Caco-2 (cell line): ENCODE measurements at regions not wholly inside any gene's neighbourhood (a gene's known extent, or its start where the extent isn't known, plus 50 kb on each side); places are given as distances from the start of the nearest gene placed in this dataset.

ENCODE experiments used
- BruUV-seq: library from RNA; stranded (reverse); fragments of 400-500 nt; replicated peaks from 2 replicates; lab custom pipeline; 2021; lab: Mats Ljungman, UMichigan
- CTCF ChIA-PET: fragments of 300-600 bp; sonication (Branson Sonifier 250); formaldehyde crosslinking; loops from one replicate; lab custom pipeline; 2022; ENCODE audit warnings: antibody characterized with exemption; lab: Charles Lee
- POLR2A ChIA-PET: fragments of 300-600 bp; sonication (Branson Sonifier 250); formaldehyde crosslinking; loops from one replicate; lab custom pipeline; 2022; ENCODE audit warnings: antibody characterized with exemption; lab: Charles Lee
- DNase-seq, 2 experiments: peaks; one replicate each; pipeline versions ENCODE4 v3.0.0 to v3.0.0-alpha.2; 2020 to 2022
- H3K27me3 ChIP-seq: replicated peaks from 2 replicates; pipeline ENCODE4 v1.6.0; 2011; ENCODE audit warnings: low read length; ENCODE audit not compliant: control insufficient read depth, insufficient read depth
- H3K36me3 ChIP-seq: 2 replicates; pipeline ENCODE4 v1.5.1; 2011; ENCODE audit warnings: low read length; ENCODE audit not compliant: control insufficient read depth, insufficient read depth
- H3K4me1 ChIP-seq: fragments of 250-450 bp; sonication (Bioruptor Pico); 2 replicates; pipeline ENCODE4 v1.5.1; 2020; ENCODE audit warnings: mild to moderate bottlenecking
- H3K4me3 ChIP-seq: 2 replicates; pipeline ENCODE4 v1.5.1; 2011; ENCODE audit warnings: low read depth, mild to moderate bottlenecking, control low read depth, low read length
- H3K9me3 ChIP-seq: fragments of 250-450 bp; sonication (Bioruptor Pico); 2 replicates; pipeline ENCODE4 v1.5.1; 2020; ENCODE audit warnings: mild to moderate bottlenecking, moderate library complexity
- H3K27ac Mint-ChIP-seq: one replicate; pipeline ENCODE4 v1.8.0; 2022; ENCODE audit warnings: mixed read lengths; ENCODE audit not compliant: unreplicated experiment
- H3K27me3 Mint-ChIP-seq: one replicate; pipeline ENCODE4 v1.8.0; 2022; ENCODE audit warnings: mixed read lengths; ENCODE audit not compliant: insufficient read depth, unreplicated experiment
- H3K36me3 Mint-ChIP-seq: one replicate; pipeline ENCODE4 v1.8.0; 2022; ENCODE audit warnings: mild to moderate bottlenecking, mixed read lengths; ENCODE audit not compliant: insufficient read depth, unreplicated experiment
- H3K4me1 Mint-ChIP-seq: one replicate; pipeline ENCODE4 v1.8.0; 2022; ENCODE audit warnings: low read depth, mixed read lengths; ENCODE audit not compliant: unreplicated experiment
- H3K4me3 Mint-ChIP-seq: one replicate; pipeline ENCODE4 v1.8.0; 2022; ENCODE audit warnings: mild to moderate bottlenecking, moderate library complexity, mixed read lengths; ENCODE audit not compliant: unreplicated experiment
- H3K9me3 Mint-ChIP-seq: one replicate; pipeline ENCODE4 v1.8.0; 2022; ENCODE audit warnings: mixed read lengths; ENCODE audit not compliant: unreplicated experiment
- CTCF ChIP-seq, 2 experiments: fragments of 200-600 bp in 1 of 2; IDR thresholded peaks; 1 replicate in 1 of 2; 2 replicates in 1 of 2; pipeline versions ENCODE4 v1.5.1 to v1.8.0; 2011 to 2022; ENCODE audit warnings: antibody characterized with exemption in 1 of 2, control low read depth in 1 of 2, inconsistent platforms in 1 of 2, low read depth in 1 of 2, low read length in 1 of 2, mild to moderate bottlenecking in 1 of 2, moderate library complexity in 1 of 2; ENCODE audit not compliant: insufficient read depth in 1 of 2, severe bottlenecking in 1 of 2, unreplicated experiment in 1 of 2
- intact Hi-C: fragments of 100-400 bp; cut with micrococcal nuclease; formaldehyde crosslinking; loops from one replicate; pipeline ENCODE4 v1.10.0; 2022; ENCODE audit not compliant: unreplicated experiment

- Mint-ChIP-seq H3K27ac (no peak overlapping the region), H3K4me1 (no peaks in the 10 kb centered on the region), H3K27me3 (no peaks in the 10 kb centered on the region), H3K4me3 (no peak overlapping the region), H3K36me3 (no peaks in the 10 kb centered on the region), H3K9me3 (peaks cover 15% of the 10 kb centered on the region)
- Histone ChIP-seq H3K9me3 (no peaks in the 10 kb centered on the region), H3K27me3 (no peaks in the 10 kb centered on the region), H3K4me3 (no peak overlapping the region), H3K4me1 (no peaks in the 10 kb centered on the region), H3K36me3 (no peaks in the 10 kb centered on the region)
- intact Hi-C loops: no loop called here
- ChIA-PET CTCF (no interaction called here), POLR2A (no interaction called here)
- DNase-seq: no peak
- TF ChIP-seq CTCF (IDR thresholded peaks at IDR 0.05; ENCODE audit: insufficient read depth in 1 of 2, low read depth in 1 of 2, low read length in 1 of 2, severe bottlenecking in 1 of 2, unreplicated experiment in 1 of 2): no peak
- BruUV-seq: no TSS peak
These were observed 139.6 kb upstream of the WNT4 start for GRCh38 chr1:22282364-22282995.

DNA sequence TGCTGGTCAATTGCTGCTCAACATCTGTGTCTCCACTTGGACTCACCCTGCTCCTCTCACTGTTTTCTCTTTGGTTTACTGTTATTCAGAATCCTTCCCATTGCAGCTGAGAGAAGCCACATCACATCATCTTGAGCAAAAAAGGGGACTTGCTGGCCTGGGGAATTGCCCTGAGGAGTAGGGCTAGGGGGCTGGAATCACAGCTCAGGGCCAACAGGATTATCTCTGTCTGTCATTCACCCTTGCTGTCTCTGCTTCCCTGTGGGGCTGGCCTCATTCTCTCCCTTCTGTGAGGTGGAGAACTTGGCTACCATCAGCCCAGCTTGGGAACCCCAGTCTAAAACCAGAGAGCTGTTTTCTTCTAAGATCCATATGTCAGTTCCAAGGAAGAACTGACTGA, 140.7 kb upstream of the WNT4 start:
- H3K4me1 Mint-ChIP-seq: no peaks in the 10 kb centered on the region
- CTCF ChIA-PET: interaction anchor here (1.0 kb wide), 1 partner anchor 259 kb away, joined by 3 read pairs; no protein-coding TSS in a partner anchor
- no peaks in the 10 kb centered on the region for H3K27me3 Mint-ChIP-seq

DNA sequence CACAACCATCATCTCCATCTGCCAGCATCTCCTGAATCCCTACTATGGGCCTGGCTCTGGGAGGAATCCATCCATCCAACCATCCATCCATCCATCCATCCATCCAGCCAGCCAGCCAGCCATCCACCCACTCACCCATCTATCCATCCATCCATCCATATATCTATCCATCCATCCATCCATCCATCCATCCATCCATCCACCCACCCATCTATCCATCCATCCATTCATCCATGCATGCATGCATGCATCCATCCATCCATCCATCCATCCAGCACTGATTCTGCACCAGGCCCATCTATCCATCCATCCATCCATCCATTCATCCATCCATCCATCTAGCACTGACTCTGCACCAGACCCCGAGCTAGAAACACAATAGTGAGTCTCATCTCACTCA, 141.3 kb upstream of the WNT4 start:
- intact Hi-C loops: no loop called here
- Histone ChIP-seq H3K4me1 (no peaks in the 10 kb centered on the region), H3K9me3 (no peaks in the 10 kb centered on the region), H3K4me3 (no peak overlapping the region), H3K27me3 (no peaks in the 10 kb centered on the region), H3K36me3 (no peaks in the 10 kb centered on the region)
- Mint-ChIP-seq H3K36me3 (no peaks in the 10 kb centered on the region), H3K9me3 (peaks cover 9% of the 10 kb centered on the region), H3K27me3 (no peaks in the 10 kb centered on the region), H3K4me3 (no peak overlapping the region), H3K27ac (no peak overlapping the region), H3K4me1 (no peaks in the 10 kb centered on the region)
- DNase-seq: no peak
- no TSS peak for BruUV-seq
- POLR2A ChIA-PET: no interaction called here
- no peak for TF ChIP-seq CTCF (IDR thresholded peaks at IDR 0.05; ENCODE audit: insufficient read depth in 1 of 2, low read depth in 1 of 2, low read length in 1 of 2, severe bottlenecking in 1 of 2, unreplicated experiment in 1 of 2)
- CTCF ChIA-PET: interaction anchor here (1.0 kb wide), 1 partner anchor 260 kb away, joined by 3 read pairs; no protein-coding TSS in a partner anchor

More for the DNA sequence above, 140.7 kb upstream of the WNT4 start:
- Mint-ChIP-seq H3K9me3 (peaks cover 15% of the 10 kb centered on the region), H3K27ac (no peak overlapping the region), H3K36me3 (no peaks in the 10 kb centered on the region), H3K4me3 (no peak overlapping the region)
- Histone ChIP-seq H3K27me3 (no peaks in the 10 kb centered on the region), H3K4me3 (no peak overlapping the region), H3K36me3 (no peaks in the 10 kb centered on the region), H3K9me3 (no peaks in the 10 kb centered on the region), H3K4me1 (no peaks in the 10 kb centered on the region)
- no TSS peak for BruUV-seq
- no peak for DNase-seq
- intact Hi-C loops: no loop called here
- POLR2A ChIA-PET: no interaction called here
- no peak for TF ChIP-seq CTCF (IDR thresholded peaks at IDR 0.05; ENCODE audit: insufficient read depth in 1 of 2, low read depth in 1 of 2, low read length in 1 of 2, severe bottlenecking in 1 of 2, unreplicated experiment in 1 of 2)
